HEK293 (cell line): ENCODE measurements at regions not wholly inside any gene's neighbourhood (a gene's known extent, or its start where the extent isn't known, plus 50 kb on each side); places are given as distances from the start of the nearest gene placed in this dataset.

ENCODE experiments used
- CTCF ChIA-PET: fragments of 350-600 bp; formaldehyde crosslinking; extraction: SDS; loops from one replicate; lab custom pipeline; 2021; ENCODE audit warnings: antibody characterized with exemption; lab: Yijun Ruan, JAX
- POLR2A ChIA-PET: fragments of 300-600 bp; formaldehyde crosslinking; extraction: SDS; loops from one replicate; lab custom pipeline; 2020; ENCODE audit warnings: antibody characterized with exemption, inconsistent platforms; lab: Yijun Ruan, JAX
- H3K27ac ChIP-seq: fragments of 200-500 bp; sonication (Bioruptor generic); 2 replicates; pipeline ENCODE4 v1.5.1; 2014; ENCODE audit warnings: low read depth, low read length, control low read depth, inconsistent platforms; ENCODE audit errors: extremely low read depth
- H3K36me3 ChIP-seq, 2 experiments: fragments of 200-500 bp in 1 of 2; sonication (Bioruptor generic) in 1 of 2; 1 replicate in 1 of 2; 2 replicates in 1 of 2; pipeline ENCODE4 v1.5.1; 2014 to 2017; ENCODE audit warnings: inconsistent platforms in 2 of 2, low read length in 2 of 2; ENCODE audit not compliant: control insufficient read depth in 2 of 2, insufficient read depth in 1 of 2
- H3K4me1 ChIP-seq: fragments of 200-500 bp; sonication (Bioruptor generic); 2 replicates; pipeline ENCODE4 v1.5.1; 2014; ENCODE audit warnings: mild to moderate bottlenecking, low read length, inconsistent platforms; ENCODE audit not compliant: control insufficient read depth, insufficient read depth
- H3K4me3 ChIP-seq: 2 replicates; pipeline ENCODE4 v1.5.1; 2011; ENCODE audit warnings: low read depth, mild to moderate bottlenecking, control low read depth, low read length, moderate library complexity
- H3K9me3 ChIP-seq: fragments of 200-500 bp; sonication (Bioruptor generic); 2 replicates; pipeline ENCODE4 v1.5.1; 2014; ENCODE audit warnings: low read depth, low read length, inconsistent platforms; ENCODE audit not compliant: control insufficient read depth, insufficient read depth
- BCL11A ChIP-seq: fragments of 450-650 bp; formaldehyde crosslinking; IDR thresholded peaks from 2 replicates; pipeline ENCODE4 v1.5.1; 2016; ENCODE audit warnings: low read depth, missing biosample characterization, missing genetic modification characterization
- BCL6B ChIP-seq: fragments of 450-650 bp; formaldehyde crosslinking; IDR thresholded peaks from 2 replicates; pipeline ENCODE4 v1.5.1; 2017; ENCODE audit warnings: missing biosample characterization, missing genetic modification characterization
- GLI2 ChIP-seq: fragments of 450-650 bp; formaldehyde crosslinking; IDR thresholded peaks from 2 replicates; pipeline ENCODE4; 2017; ENCODE audit warnings: missing biosample characterization, missing genetic modification characterization, low read depth, borderline replicate concordance
- GLI4 ChIP-seq: fragments of 450-650 bp; formaldehyde crosslinking; IDR thresholded peaks from 2 replicates; pipeline ENCODE4 v1.5.1; 2016; ENCODE audit warnings: missing biosample characterization, missing genetic modification characterization
- KLF16 ChIP-seq: fragments of 450-650 bp; formaldehyde crosslinking; IDR thresholded peaks from 2 replicates; pipeline ENCODE4 v1.5.1; 2017; ENCODE audit warnings: missing biosample characterization, missing genetic modification characterization
- PRDM6 ChIP-seq: fragments of 450-650 bp; formaldehyde crosslinking; IDR thresholded peaks from 2 replicates; pipeline ENCODE4 v1.5.1; 2017; ENCODE audit warnings: missing biosample characterization, missing genetic modification characterization
- SCRT2 ChIP-seq: fragments of 450-650 bp; formaldehyde crosslinking; IDR thresholded peaks from 2 replicates; pipeline ENCODE4 v1.5.1; 2016; ENCODE audit warnings: missing biosample characterization, missing genetic modification characterization
- WT1 ChIP-seq: fragments of 450-650 bp; formaldehyde crosslinking; IDR thresholded peaks from 2 replicates; pipeline ENCODE4 v1.5.1; 2016; ENCODE audit warnings: missing biosample characterization, missing genetic modification characterization
- ZBTB8A ChIP-seq: fragments of 450-650 bp; formaldehyde crosslinking; IDR thresholded peaks from 2 replicates; pipeline ENCODE4 v1.5.1; 2016; ENCODE audit warnings: missing biosample characterization, missing genetic modification characterization
- ZNF114 ChIP-seq: fragments of 450-650 bp; formaldehyde crosslinking; IDR thresholded peaks from 2 replicates; pipeline ENCODE4 v1.5.0; 2017; ENCODE audit warnings: missing biosample characterization, missing genetic modification characterization
- ZNF16 ChIP-seq: fragments of 450-650 bp; formaldehyde crosslinking; IDR thresholded peaks from 2 replicates; pipeline ENCODE4 v1.5.1; 2016; ENCODE audit warnings: low read depth, missing biosample characterization, missing genetic modification characterization
- ZNF221 ChIP-seq: fragments of 450-650 bp; formaldehyde crosslinking; IDR thresholded peaks from 2 replicates; pipeline ENCODE4 v1.5.1; 2017; ENCODE audit warnings: missing biosample characterization, missing genetic modification characterization, borderline replicate concordance
- ZNF280D ChIP-seq: fragments of 450-650 bp; formaldehyde crosslinking; IDR thresholded peaks from 2 replicates; pipeline ENCODE4 v1.5.1; 2016; ENCODE audit warnings: missing biosample characterization, missing genetic modification characterization
- ZNF292 ChIP-seq: fragments of 450-650 bp; formaldehyde crosslinking; IDR thresholded peaks from 2 replicates; pipeline ENCODE4 v1.5.1; 2016; ENCODE audit warnings: low read depth, missing biosample characterization, missing genetic modification characterization, borderline replicate concordance
- ZNF514 ChIP-seq: fragments of 450-650 bp; formaldehyde crosslinking; IDR thresholded peaks from 2 replicates; pipeline ENCODE4 v1.5.1; 2016; ENCODE audit warnings: missing biosample characterization, missing genetic modification characterization
- ZNF529 ChIP-seq: fragments of 450-650 bp; formaldehyde crosslinking; IDR thresholded peaks from 2 replicates; pipeline ENCODE4 v1.5.1; 2017; ENCODE audit warnings: missing genetic modification characterization, missing biosample characterization; ENCODE audit not compliant: insufficient replicate concordance
- ZNF571 ChIP-seq: fragments of 450-650 bp; formaldehyde crosslinking; IDR thresholded peaks from 2 replicates; pipeline ENCODE4 v1.5.0; 2017; ENCODE audit warnings: missing biosample characterization, missing genetic modification characterization
- ZNF600 ChIP-seq: fragments of 450-650 bp; formaldehyde crosslinking; IDR thresholded peaks from 2 replicates; pipeline ENCODE4 v1.5.1; 2016; ENCODE audit warnings: missing biosample characterization, missing genetic modification characterization
- ZNF629 ChIP-seq: fragments of 450-650 bp; formaldehyde crosslinking; IDR thresholded peaks from 2 replicates; pipeline ENCODE4 v1.5.1; 2017; ENCODE audit warnings: missing biosample characterization, missing genetic modification characterization
- ZNF670 ChIP-seq: fragments of 450-650 bp; formaldehyde crosslinking; IDR thresholded peaks from 2 replicates; pipeline ENCODE4 v1.5.1; 2016; ENCODE audit warnings: missing biosample characterization, missing genetic modification characterization, low read depth
- ZSCAN5A ChIP-seq: fragments of 450-650 bp; formaldehyde crosslinking; IDR thresholded peaks from 2 replicates; pipeline ENCODE4 v1.5.1; 2016; ENCODE audit warnings: missing biosample characterization, missing genetic modification characterization
- TF ChIP-seq, protein P1 (sequence below): fragments of 450-650 bp; formaldehyde crosslinking; IDR thresholded peaks from 2 replicates; pipeline ENCODE4 v1.5.1; 2016; ENCODE audit warnings: missing biosample characterization, missing genetic modification characterization
- TF ChIP-seq, protein P2 (sequence below): fragments of 450-650 bp; formaldehyde crosslinking; IDR thresholded peaks from 2 replicates; pipeline ENCODE4 v1.5.1; 2016; ENCODE audit warnings: missing biosample characterization, missing genetic modification characterization

GRCh38 chr15:38153781-38154180 lies 98.9 kb upstream of the SPRED1 start:
- no peaks in the 10 kb centered on the region for H3K36me3 ChIP-seq
- ChIA-PET POLR2A (no interaction called here), CTCF (interaction anchor here (0.6 kb wide), 1 partner anchor 273 kb away, joined by 3 read pairs; no protein-coding TSS in a partner anchor)
- TF ChIP-seq KLF16 (no peak), ZNF221 (no peak), GLI4 (no peak), GLI2 (tag by site-specific recombination) (no peak), ZBTB8A (tag by site-specific recombination) (no peak), ZNF16 (tag by site-specific recombination) (no peak), ZNF292 (tag by site-specific recombination) (no peak), ZNF514 (tag by site-specific recombination) (no peak), ZNF280D (tag by site-specific recombination) (no peak), ZNF114 (tag by site-specific recombination) (no peak)
- TF ChIP-seq, protein P1, sequence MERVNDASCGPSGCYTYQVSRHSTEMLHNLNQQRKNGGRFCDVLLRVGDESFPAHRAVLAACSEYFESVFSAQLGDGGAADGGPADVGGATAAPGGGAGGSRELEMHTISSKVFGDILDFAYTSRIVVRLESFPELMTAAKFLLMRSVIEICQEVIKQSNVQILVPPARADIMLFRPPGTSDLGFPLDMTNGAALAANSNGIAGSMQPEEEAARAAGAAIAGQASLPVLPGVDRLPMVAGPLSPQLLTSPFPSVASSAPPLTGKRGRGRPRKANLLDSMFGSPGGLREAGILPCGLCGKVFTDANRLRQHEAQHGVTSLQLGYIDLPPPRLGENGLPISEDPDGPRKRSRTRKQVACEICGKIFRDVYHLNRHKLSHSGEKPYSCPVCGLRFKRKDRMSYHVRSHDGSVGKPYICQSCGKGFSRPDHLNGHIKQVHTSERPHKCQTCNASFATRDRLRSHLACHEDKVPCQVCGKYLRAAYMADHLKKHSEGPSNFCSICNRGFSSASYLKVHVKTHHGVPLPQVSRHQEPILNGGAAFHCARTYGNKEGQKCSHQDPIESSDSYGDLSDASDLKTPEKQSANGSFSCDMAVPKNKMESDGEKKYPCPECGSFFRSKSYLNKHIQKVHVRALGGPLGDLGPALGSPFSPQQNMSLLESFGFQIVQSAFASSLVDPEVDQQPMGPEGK (tag by site-specific recombination), result no peak
- H3K27ac ChIP-seq, result no peak overlapping the region
- no peaks in the 10 kb centered on the region for H3K9me3 ChIP-seq
- H3K4me1 ChIP-seq, result no peaks in the 10 kb centered on the region
- no peak overlapping the region for H3K4me3 ChIP-seq

DNA sequence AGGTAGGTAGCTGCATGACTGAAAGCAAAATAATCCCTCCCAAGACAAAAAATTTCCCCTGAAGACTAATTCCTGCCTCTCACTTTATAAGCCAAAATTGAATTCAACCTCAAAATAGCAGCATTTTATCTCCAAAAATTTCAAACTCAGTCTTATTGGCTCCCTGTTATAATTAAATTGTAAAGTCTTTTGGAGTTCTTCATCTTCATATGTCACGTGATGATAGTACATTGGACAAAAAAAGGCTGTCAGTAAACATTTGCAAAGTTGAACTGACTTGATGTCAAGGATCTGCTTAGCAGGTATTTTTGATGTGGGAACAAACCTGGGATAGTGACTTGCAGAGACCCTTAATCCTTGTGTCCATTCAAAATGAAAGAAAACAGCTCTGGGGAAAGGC lies 98.4 kb upstream of the SPRED1 start:
- TF ChIP-seq ZNF529 (no peak), SCRT2 (tag by site-specific recombination) (no peak)
- ChIA-PET POLR2A (no interaction called here), CTCF (no interaction called here)
- Histone ChIP-seq H3K27ac (no peak overlapping the region), H3K4me1 (no peaks in the 10 kb centered on the region), H3K4me3 (no peak overlapping the region), H3K36me3 (no peaks in the 10 kb centered on the region), H3K9me3 (no peaks in the 10 kb centered on the region)

GRCh38 chr15:38154837-38155236 lies 97.8 kb upstream of the SPRED1 start:
- no peaks in the 10 kb centered on the region for H3K9me3 ChIP-seq
- H3K36me3 ChIP-seq, result no peaks in the 10 kb centered on the region
- no peaks in the 10 kb centered on the region for H3K4me1 ChIP-seq
- TF ChIP-seq, protein P2, sequence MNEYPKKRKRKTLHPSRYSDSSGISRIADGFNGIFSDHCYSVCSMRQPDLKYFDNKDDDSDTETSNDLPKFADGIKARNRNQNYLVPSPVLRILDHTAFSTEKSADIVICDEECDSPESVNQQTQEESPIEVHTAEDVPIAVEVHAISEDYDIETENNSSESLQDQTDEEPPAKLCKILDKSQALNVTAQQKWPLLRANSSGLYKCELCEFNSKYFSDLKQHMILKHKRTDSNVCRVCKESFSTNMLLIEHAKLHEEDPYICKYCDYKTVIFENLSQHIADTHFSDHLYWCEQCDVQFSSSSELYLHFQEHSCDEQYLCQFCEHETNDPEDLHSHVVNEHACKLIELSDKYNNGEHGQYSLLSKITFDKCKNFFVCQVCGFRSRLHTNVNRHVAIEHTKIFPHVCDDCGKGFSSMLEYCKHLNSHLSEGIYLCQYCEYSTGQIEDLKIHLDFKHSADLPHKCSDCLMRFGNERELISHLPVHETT (tag by site-specific recombination), result no peak
- no peak for TF ChIP-seq BCL11A (tag by site-specific recombination)
- TF ChIP-seq ZNF600 (tag by site-specific recombination), result no peak
- no peak for TF ChIP-seq BCL6B (tag by site-specific recombination)
- TF ChIP-seq ZSCAN5A (tag by site-specific recombination), result no peak
- no peak for TF ChIP-seq ZNF670 (tag by site-specific recombination)
- TF ChIP-seq ZNF629 (tag by site-specific recombination), result no peak
- no peak for TF ChIP-seq PRDM6
- no peak for TF ChIP-seq ZNF571 (tag by site-specific recombination)
- no peak for TF ChIP-seq WT1 (tag by site-specific recombination)
- ChIA-PET POLR2A (no interaction called here), CTCF (no interaction called here)
- no peak overlapping the region for H3K27ac ChIP-seq
- H3K4me3 ChIP-seq, result no peak overlapping the region
